Upper lobe of right lung (tissue), 1 donor: ENCODE measurements at regions not wholly inside any gene's neighbourhood (a gene's known extent, or its start where the extent isn't known, plus 50 kb on each side); places are given as distances from the start of the nearest gene placed in this dataset.

Source experiments
- ATAC-seq: fragments of 200-7000 bp; cut with Tn5 transposase; one replicate; pipeline ENCODE4 v1.9.1; 2020; ENCODE audit warnings: mild to moderate bottlenecking, moderate library complexity
- DNase-seq: peaks from one replicate; pipeline ENCODE4 v3.0.0-alpha.2; 2020
- H3K27ac ChIP-seq: fragments of 200-600 bp; one replicate; pipeline ENCODE4 v1.8.0; 2022
- H3K27me3 ChIP-seq: fragments of 200-600 bp; one replicate; pipeline ENCODE4 v1.8.0; 2022; ENCODE audit warnings: mild to moderate bottlenecking
- H3K36me3 ChIP-seq: fragments of 200-600 bp; one replicate; pipeline ENCODE4 v1.8.0; 2022
- H3K4me1 ChIP-seq: fragments of 200-600 bp; one replicate; pipeline ENCODE4 v1.8.0; 2022
- H3K4me3 ChIP-seq: fragments of 200-600 bp; one replicate; pipeline ENCODE4 v1.8.0; 2022; ENCODE audit warnings: mild to moderate bottlenecking
- H3K9me3 ChIP-seq: fragments of 200-600 bp; one replicate; pipeline ENCODE4 v1.8.0; 2022
- intact Hi-C: fragments of 100-400 bp; cut with DNase I; formaldehyde crosslinking; loops from one replicate; pipeline ENCODE4 v1.11.0; 2022
- TF ChIP-seq, protein P1 (sequence below): fragments of 200-600 bp; IDR thresholded peaks from one replicate; pipeline ENCODE4 v1.8.0; 2022; ENCODE audit warnings: antibody characterized with exemption
- donor health status: DM: no; HTN: yes; CAD: no; lungs with severe emphysema.

DNA sequence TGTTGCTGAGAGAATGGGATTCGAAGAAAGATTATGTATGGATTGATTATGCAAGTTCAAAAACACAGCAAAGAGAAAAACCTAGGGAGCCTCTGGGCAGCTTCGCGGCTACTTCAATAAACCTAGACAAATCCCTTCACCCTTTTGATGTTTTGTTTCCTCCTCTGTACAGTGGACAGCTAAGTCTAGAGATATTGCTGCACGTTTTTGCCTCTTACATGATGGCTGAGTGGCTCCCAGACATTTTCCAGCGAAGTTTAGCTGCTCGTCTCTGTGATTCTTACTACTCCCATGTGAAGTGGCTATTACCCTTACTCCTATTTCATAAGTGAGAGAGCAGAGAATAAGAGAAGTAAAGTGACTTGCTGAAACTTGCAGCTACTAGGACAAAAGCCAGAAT lies 695.0 kb upstream of the GRM7 start:
- H3K27ac ChIP-seq = no peak overlapping the region
- ATAC-seq (no peak), DNase-seq (no peak)
- H3K36me3 ChIP-seq = no peaks in the 10 kb centered on the region
- TF ChIP-seq, protein P1, sequence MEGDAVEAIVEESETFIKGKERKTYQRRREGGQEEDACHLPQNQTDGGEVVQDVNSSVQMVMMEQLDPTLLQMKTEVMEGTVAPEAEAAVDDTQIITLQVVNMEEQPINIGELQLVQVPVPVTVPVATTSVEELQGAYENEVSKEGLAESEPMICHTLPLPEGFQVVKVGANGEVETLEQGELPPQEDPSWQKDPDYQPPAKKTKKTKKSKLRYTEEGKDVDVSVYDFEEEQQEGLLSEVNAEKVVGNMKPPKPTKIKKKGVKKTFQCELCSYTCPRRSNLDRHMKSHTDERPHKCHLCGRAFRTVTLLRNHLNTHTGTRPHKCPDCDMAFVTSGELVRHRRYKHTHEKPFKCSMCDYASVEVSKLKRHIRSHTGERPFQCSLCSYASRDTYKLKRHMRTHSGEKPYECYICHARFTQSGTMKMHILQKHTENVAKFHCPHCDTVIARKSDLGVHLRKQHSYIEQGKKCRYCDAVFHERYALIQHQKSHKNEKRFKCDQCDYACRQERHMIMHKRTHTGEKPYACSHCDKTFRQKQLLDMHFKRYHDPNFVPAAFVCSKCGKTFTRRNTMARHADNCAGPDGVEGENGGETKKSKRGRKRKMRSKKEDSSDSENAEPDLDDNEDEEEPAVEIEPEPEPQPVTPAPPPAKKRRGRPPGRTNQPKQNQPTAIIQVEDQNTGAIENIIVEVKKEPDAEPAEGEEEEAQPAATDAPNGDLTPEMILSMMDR = no peak
- intact Hi-C loops = no loop called here
- H3K4me1 ChIP-seq = no peaks in the 10 kb centered on the region
- no peak overlapping the region for H3K4me3 ChIP-seq
- no peaks in the 10 kb centered on the region for H3K27me3 ChIP-seq
- H3K9me3 ChIP-seq = no peaks in the 10 kb centered on the region

DNA sequence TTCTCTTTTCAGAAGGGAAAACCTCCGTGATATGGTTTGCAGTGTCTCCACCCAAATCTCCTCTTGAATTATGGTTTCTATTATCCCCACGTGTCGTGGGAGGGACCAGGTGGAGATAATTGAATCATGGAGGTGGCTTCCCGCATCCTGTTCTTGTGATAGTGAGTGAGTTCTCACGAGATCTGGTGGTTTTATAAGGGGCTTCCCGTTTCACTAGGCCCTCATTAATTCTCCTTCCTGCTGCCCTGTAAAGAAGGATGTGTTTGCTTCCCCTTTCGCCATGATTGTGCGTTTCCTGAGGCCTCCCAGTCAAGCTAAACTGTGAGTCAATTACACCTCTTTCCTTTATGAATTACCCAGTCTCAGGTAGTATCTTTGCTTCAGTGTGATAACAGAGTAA lies 692.7 kb upstream of the GRM7 start:
- TF ChIP-seq, protein P1 = no peak
- ATAC-seq = no peak

DNA sequence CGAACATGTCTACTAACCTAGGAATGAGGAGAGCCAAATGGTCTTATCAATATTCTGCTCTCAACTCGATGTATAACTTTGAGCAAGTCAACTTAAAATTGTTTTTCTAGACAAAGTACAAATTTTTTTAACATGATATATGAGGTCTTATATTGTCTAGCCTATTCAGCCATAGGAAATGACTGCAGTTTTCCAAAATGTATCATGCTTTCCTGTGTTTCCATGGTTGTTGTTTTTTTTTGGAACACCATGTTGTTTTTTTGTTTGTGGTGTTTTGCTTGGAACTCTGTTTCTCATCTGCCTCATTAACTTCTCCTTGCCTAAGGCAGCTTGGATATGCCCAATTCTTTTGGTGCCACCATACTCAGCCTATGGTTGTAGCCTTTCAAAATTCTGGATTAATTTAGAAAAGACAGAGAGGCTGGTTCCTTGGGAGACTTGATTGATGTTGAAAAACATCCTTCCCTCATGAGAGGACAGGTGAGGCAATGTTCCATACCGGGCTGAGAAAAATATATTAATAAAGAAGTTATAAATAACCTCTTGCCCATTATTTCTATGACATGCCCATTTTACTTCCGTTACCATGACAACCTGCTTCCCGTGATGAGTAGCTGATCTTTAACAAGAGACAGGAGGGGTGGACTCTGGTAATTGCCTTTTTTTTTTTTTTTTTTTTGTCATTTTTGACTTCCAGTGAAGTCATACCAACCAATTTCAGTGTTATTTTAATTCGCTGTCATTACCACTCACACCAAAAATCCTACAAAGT lies 687.9 kb upstream of the GRM7 start:
- no peak overlapping the region for H3K27ac ChIP-seq
- no peaks in the 10 kb centered on the region for H3K27me3 ChIP-seq
- DNase-seq = no peak
- no peaks in the 10 kb centered on the region for H3K4me1 ChIP-seq
- intact Hi-C loops = no loop called here
- H3K36me3 ChIP-seq = no peaks in the 10 kb centered on the region
- no peaks in the 10 kb centered on the region for H3K9me3 ChIP-seq
- no peak for ATAC-seq
- no peak overlapping the region for H3K4me3 ChIP-seq
- TF ChIP-seq, protein P1 = no peak

More for the DNA sequence above, 692.7 kb upstream of the GRM7 start:
- DNase-seq = no peak
- Histone ChIP-seq H3K4me1 (no peaks in the 10 kb centered on the region), H3K9me3 (no peaks in the 10 kb centered on the region), H3K27me3 (no peaks in the 10 kb centered on the region), H3K4me3 (no peak overlapping the region), H3K36me3 (no peaks in the 10 kb centered on the region), H3K27ac (no peak overlapping the region)
- intact Hi-C loops = no loop called here

DNA sequence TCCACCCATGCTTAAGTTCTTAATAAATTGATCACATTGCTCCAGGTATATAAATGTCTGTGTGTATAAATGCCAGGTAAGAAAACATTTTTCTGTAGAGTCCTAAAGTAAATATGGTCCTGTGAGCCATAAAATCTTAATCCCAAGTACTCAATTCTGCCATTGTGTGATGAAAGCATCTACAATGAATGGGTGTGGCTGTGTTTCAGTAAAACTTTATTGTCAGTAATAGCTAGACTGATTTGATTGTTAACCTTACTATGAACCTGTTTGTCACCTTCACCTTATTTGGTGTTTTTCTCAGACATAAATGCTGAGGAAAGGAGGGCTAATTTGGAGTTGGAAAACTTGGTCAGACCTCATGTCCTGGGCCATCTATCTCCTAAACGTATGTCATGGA lies 683.5 kb upstream of the GRM7 start:
- DNase-seq (no peak), ATAC-seq (no peak)
- Histone ChIP-seq H3K4me3 (no peak overlapping the region), H3K27ac (no peak overlapping the region), H3K9me3 (no peaks in the 10 kb centered on the region), H3K27me3 (no peaks in the 10 kb centered on the region), H3K36me3 (no peaks in the 10 kb centered on the region), H3K4me1 (no peaks in the 10 kb centered on the region)
- TF ChIP-seq, protein P1 = no peak
- intact Hi-C loops = no loop called here

DNA sequence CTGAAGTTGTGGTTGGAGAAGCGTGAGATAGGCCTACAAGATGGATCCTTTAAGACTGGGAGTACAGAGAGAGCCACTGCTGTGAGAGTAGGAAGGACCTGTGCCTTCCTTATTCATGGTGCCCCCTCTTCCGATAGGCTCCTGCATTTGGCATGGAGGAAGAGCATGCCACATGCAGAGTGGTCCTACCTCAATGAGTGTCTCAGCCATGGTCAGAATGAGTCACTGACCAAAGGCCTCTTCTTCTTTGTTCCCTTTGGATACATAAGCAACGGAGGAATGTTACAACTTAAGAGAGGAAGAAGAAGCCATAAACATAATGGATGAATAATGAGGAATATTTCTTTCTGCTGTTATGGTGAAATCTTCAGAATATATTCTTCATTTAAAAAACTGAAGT lies 681.2 kb upstream of the GRM7 start:
- H3K9me3 ChIP-seq = no peaks in the 10 kb centered on the region
- no peak overlapping the region for H3K4me3 ChIP-seq
- DNase-seq = no peak
- intact Hi-C loops = no loop called here
- TF ChIP-seq, protein P1 = no peak
- H3K27me3 ChIP-seq = no peaks in the 10 kb centered on the region
- no peaks in the 10 kb centered on the region for H3K4me1 ChIP-seq
- no peaks in the 10 kb centered on the region for H3K36me3 ChIP-seq
- no peak for ATAC-seq
- no peak overlapping the region for H3K27ac ChIP-seq

DNA sequence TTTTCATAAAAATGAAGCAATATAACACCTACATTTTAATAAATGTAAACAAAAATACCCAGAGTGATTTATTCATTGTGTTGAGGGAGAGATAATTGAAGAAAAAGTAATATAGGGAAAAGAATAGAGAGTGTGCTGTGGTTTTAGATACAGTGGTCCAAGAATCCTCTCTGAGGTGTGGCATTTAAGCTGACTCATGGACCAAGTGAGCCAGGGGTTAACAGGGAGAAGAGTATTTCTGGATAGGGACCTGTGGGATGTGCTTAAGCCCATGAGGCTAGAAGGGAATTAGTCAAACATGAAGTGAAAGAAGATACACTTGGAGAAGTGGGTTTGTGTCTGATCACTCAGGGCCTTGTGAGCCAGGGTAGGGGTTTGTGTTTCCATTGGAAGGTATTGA lies 680.7 kb upstream of the GRM7 start:
- Histone ChIP-seq H3K4me3 (no peak overlapping the region), H3K9me3 (no peaks in the 10 kb centered on the region), H3K36me3 (no peaks in the 10 kb centered on the region), H3K27ac (no peak overlapping the region), H3K4me1 (no peaks in the 10 kb centered on the region), H3K27me3 (no peaks in the 10 kb centered on the region)
- DNase-seq = no peak
- no peak for ATAC-seq
- intact Hi-C loops = no loop called here
- TF ChIP-seq, protein P1 = no peak
